HG03575 (cell line): ENCODE measurements at regions not wholly inside any gene's neighbourhood (a gene's known extent, or its start where the extent isn't known, plus 50 kb on each side); places are given as distances from the start of the nearest gene placed in this dataset.
"Not testable (repeated sequence)": the region's sequence is repeated elsewhere in the genome, so short reads cannot be mapped to it uniquely, and the experiment has no call there.

ENCODE experiments used
- ATAC-seq: cut with Tn5 transposase; IDR thresholded peaks from one replicate; pipeline ENCODE4 v1.9.1; 2021; ENCODE audit not compliant: unreplicated experiment, insufficient number of reproducible peaks, low FRiP score; ENCODE audit errors: extremely low read depth

GRCh38 chr12:97075934-97076630 lies 169.0 kb downstream of the NEDD1 start:
- ATAC-seq: no peak

GRCh38 chr12:97076912-97077311 lies 169.9 kb downstream of the NEDD1 start:
- ATAC-seq: not testable (repeated sequence)

GRCh38 chr12:97082029-97082428 lies 175.0 kb downstream of the NEDD1 start:
- no peak for ATAC-seq

- no peak for ATAC-seq
Measured at GRCh38 chr12:97093187-97093683, 186.2 kb downstream of the NEDD1 start.

GRCh38 chr12:97097734-97098133 lies 190.7 kb downstream of the NEDD1 start:
- no peak for ATAC-seq

GRCh38 chr12:97109441-97109840 lies 202.4 kb downstream of the NEDD1 start:
- ATAC-seq: no peak

GRCh38 chr12:97112136-97112535 lies 205.1 kb downstream of the NEDD1 start:
- ATAC-seq: no peak

- no peak for ATAC-seq
Measured at GRCh38 chr12:97118796-97119375, 211.8 kb downstream of the NEDD1 start.

GRCh38 chr12:97127061-97127460 lies 220.0 kb downstream of the NEDD1 start:
- no peak for ATAC-seq

GRCh38 chr12:97131220-97131981 lies 224.3 kb downstream of the NEDD1 start:
- ATAC-seq: no peak

- ATAC-seq: no peak
Measured at GRCh38 chr12:97132270-97132669, 225.2 kb downstream of the NEDD1 start.

- ATAC-seq: no peak
Measured at GRCh38 chr12:97134495-97134894, 227.4 kb downstream of the NEDD1 start.

GRCh38 chr12:97140355-97140754 lies 233.3 kb downstream of the NEDD1 start:
- ATAC-seq: no peak

GRCh38 chr12:97142737-97143410 lies 235.8 kb downstream of the NEDD1 start:
- no peak for ATAC-seq

- ATAC-seq: peak; percentile 87
Measured at GRCh38 chr12:97148941-97149559, 242.0 kb downstream of the NEDD1 start.

- no peak for ATAC-seq
Measured at GRCh38 chr12:97151481-97151880, 244.4 kb downstream of the NEDD1 start.

GRCh38 chr12:97159377-97159776 lies 252.3 kb downstream of the NEDD1 start:
- ATAC-seq: no peak

- no peak for ATAC-seq
Measured at GRCh38 chr12:97160277-97160676, 253.2 kb downstream of the NEDD1 start.

GRCh38 chr12:97162173-97162572 lies 255.1 kb downstream of the NEDD1 start:
- ATAC-seq: no peak
